T-helper 9 cell (primary cell): ENCODE measurements at regions not wholly inside any gene's neighbourhood (a gene's known extent, or its start where the extent isn't known, plus 50 kb on each side); places are given as distances from the start of the nearest gene placed in this dataset.

Experiments
- DNase-seq: peaks from one replicate; pipeline ENCODE4 v3.0.0-alpha.2; 2020

DNA sequence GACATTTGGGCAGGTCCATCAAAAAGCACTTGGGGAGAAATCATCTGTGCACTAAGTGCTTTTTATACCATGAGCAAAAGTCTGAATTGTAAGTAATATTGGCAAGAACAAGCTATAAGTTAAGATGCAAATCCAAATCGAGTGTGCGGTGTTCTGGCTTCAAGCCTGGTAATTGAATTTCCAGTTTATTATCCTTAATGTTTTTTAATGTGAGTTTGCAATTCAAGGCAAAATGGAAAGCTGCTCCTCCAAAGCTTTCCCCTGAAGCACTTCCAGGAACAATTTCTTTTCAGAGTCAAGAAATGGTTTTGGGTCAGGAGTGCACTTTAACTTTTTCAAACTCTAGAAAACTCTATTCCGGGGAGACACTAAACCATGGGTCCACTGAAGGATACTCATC is 445.7 kb downstream of the TOX3 start:
- DNase-seq, result no peak

DNA sequence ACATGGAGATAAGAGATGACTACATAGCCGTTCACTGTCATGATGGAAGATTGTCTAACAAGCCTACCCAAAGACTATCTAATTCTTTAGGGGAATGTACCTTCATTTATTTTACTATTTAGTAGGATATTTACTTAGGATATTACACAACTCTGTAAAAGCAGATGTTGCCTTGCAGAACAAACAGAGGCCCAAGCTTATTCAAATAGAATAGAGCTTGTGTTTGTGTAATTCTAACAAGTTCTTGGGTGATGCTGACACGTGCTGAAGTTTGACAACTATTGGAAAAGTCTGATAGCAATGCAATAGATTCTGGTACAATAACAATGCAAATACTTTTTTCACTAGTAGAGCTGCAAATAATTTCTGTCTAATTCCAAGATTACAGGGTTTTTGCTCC is 447.6 kb downstream of the TOX3 start:
- DNase-seq, result no peak

DNA sequence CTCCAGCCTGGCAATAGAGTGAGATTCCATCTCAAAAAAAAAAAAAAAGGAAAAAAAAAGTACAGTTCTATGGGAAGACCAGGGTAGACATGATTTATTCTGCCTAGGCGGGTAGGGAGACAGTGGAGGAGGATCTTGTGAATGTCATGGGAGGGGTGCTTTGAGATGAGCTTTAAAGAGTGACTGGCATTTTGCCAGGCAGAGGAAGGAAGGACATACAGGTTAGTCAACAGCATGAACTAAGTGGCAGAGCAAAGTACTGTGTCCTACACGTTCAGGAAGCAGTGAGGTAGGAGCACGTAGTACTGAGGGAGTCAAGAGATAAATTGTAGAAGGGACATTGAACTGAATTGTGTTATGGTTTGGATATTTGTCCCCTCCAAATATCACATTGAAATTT is 451.5 kb downstream of the TOX3 start:
- no peak for DNase-seq

DNA sequence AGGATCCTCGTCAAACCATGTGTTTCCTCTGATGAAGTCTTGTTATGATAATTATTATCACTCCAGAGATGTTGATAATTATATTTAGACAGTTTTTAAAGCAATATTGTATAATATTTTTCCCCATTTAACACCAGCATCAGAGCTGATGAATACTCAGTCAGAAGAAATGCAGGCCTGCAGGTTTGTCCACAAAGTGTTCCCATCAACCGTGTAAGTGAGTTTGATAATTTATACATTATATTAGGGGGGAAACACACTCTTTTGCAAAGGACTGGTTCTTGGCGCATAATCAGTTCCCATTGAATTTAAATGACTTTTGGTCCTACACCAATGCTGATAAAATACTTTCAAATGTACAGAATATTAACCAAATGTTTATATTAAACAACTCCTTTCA is 454.8 kb downstream of the TOX3 start:
- no peak for DNase-seq

DNA sequence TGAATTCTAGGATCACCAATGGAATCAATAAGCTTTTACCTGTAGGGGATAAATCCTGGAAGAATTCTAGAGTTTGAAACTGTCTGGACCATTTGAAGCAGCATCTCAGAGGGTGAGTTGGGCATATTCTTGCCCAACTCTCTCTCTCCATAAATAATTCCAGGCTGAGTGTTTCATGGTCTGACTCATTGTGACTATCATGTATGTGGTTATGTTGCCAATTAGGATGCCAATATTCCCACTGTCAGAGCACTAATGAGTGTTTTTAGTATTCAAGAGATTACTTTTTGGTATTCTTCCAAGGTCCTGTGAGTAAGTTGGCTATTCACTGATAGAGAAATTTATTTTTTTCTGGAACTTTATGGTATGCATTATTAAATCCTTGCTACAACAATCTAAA is 456.9 kb downstream of the TOX3 start:
- DNase-seq, result no peak

DNA sequence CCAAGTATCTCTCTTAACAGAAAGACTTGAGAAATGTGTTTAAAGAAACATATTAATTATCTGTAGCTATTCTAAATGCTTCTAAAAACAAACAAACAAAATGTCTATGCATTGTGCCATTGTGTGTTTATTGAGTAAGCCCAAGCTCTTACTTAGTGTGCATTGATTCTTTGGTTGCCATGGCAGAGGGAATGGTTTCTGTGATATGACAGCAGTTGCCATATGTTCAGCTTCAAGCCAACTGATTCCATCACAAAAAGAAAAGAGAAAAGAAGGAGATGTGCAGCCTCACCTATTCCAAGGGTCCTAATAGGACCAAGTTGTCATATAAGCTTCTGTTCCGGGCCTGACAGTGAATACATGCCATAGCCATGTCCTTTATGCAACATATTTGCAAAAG is 457.5 kb downstream of the TOX3 start:
- DNase-seq, result no peak

DNA sequence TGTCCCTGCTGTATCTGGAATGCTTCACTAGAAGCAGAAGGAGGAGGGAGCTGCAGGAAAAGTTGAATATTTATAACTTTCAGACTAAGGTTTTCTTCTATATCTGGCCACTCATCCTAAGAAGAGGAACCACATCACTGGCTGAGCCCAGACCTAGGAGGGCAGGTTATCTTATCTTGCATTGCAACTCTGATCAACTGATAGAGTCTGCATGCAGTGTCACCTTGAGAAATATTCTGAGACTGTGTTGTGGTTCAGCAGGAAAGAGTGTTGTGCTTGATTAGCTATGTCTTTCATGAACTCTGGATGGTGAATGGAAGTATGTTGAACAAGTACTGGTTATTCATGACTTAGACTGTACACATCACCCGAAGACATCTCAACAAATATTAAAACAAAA is 460.0 kb downstream of the TOX3 start:
- DNase-seq, result no peak

DNA sequence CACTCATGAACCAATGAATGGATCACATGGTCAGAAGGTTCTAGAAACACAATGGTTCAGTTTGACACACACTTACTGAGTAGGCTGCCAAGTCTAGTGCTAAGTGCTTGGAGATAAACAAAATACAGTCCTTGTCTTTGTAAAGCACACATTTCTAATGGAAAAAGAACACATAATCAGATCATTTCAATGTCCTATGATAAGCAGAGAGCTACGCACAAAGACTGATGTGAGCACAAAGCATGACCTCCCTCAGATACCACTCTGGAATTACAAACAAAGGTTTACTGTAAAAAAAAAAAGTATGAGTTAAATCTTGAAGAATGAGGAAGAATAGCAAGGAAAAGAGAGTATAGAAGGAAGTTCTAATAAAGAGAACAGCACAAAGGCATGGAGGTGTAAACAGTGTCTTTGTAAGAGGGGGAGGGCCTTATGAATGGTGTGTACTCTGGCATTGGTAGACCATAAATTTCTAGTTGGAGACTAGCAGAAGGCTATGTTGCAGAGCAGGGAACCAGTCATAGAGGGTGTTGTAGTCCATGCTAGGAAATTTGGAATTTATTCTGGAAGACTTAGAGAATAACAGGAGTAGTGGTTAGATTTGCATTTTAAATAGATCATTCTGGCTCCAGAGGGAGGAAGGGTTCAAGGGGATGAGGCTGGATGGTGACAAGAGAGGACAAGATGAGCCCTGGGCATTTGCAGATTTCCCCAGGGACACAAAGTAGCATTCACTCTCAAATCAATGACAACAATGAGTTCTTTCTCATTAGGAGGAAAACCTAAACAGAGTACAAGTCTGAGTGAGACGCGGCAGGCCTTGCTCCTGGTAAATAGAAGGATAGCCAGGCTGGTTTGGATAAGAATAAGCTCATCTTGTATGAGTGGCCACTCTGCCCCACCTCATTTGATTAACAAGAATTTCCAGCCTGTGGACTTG is 468.0 kb downstream of the TOX3 start:
- no peak for DNase-seq

DNA sequence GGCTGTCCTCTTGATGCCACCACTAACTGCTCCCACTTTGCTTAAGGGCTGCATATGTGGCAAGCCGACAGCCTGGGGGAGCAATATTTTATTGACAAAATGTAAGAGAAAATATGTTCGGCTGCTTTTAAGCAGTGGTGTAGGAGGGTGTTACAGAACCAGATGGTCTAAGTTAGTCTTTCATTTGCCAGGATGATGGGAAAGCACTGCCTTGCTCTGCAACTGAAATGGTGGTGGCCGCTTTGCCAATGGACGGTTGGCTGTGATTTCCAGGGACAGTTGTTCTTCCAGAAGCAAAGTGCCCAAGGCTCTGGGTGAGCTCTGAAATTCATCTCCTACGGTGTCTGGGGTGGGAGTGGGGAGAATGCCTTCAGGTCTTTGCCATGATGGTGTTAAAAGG is 469.3 kb downstream of the TOX3 start:
- DNase-seq, result no peak

DNA sequence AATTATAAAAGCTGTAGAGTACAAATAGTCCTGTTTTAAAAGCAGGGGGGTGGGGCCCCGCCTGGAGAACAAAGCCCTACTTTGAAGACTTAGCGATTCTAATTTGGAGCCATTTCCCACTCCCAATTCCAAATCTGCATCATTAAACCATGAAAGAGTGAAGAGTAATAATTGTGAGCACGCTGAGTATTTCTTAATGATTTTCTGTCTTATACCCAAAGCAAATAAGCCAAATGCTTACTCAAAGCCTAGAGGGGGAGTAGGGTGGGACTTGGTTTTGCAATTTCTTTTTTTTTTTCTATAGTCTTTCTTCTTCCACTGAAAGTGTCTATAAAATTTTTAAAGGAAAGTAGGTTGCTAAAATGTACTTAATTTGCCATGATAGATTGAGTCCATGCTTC is 470.1 kb downstream of the TOX3 start:
- no peak for DNase-seq

DNA sequence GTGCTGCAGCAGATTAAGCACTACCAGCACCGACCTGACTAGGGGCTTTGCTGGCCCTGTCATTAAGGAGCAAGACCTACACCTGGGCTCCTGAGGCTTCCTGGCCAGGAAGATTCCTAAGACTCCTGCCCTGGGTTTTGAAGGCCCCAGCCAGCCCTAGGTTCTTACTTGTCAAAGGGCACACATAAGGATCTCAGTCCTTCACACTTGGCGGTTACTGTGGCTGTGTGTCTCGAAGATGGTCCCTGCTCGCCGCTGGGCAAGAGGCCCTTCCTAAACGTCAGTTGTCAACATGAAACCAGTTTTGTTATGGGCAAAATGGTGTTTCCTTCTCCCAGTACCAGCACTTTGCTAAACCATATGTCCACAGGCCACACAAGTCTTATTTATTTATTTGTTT is 470.6 kb downstream of the TOX3 start:
- no peak for DNase-seq

DNA sequence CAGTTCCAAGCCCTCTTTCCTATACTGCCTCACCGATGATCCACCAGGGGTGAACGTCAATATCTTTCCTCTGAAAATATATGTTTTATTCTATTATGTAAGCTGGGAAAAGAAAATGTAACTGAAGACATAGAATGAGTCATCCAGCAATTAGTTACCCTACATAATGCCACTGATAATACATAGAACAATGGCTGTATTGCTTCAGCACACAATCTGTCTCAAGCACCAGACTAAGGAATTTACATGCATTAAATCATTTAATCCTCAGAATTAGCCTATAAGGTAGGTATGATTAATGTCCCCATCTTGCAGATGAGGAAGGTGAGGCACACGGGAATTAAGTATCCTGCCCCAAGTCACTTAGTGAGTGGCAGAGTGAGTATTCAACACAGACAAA is 472.8 kb downstream of the TOX3 start:
- DNase-seq, result no peak

DNA sequence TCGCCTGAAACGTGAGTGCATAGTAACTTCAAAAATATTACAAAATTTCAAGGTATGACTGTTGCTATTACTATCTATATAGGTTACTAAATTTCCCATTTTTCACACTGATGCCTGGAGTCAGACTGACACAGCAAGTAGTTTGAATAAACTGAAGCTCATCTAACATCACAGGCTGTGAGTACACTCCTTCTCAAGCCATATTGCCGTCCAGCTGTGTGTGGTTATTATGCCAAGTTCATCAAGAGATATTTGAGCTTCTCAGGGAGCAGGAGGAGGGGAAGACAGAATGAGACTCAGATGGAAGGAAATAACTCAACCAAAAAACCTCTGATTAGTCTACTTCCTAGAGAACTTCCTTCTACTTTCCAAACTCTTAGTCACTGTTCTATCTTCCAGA is 473.9 kb downstream of the TOX3 start:
- DNase-seq, result no peak

DNA sequence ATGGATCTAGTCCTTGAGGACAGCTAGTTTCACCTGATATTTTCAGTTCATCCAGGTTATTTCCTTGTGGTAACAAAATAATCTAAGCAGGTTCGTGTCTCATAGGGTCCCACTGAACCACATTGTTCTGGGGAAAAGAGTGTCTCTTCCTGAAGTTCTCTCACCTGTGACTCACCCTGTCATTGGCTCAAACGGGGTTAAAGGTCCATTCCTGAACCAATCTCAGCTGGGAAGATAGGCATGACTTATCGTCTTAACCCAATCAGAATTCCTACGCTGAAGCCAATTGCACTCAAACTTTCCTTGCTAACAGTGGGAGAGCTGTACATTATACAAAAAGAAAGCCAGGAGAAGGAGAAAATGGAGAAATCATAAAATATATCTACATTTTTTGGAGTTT is 475.8 kb downstream of the TOX3 start:
- DNase-seq, result no peak

DNA sequence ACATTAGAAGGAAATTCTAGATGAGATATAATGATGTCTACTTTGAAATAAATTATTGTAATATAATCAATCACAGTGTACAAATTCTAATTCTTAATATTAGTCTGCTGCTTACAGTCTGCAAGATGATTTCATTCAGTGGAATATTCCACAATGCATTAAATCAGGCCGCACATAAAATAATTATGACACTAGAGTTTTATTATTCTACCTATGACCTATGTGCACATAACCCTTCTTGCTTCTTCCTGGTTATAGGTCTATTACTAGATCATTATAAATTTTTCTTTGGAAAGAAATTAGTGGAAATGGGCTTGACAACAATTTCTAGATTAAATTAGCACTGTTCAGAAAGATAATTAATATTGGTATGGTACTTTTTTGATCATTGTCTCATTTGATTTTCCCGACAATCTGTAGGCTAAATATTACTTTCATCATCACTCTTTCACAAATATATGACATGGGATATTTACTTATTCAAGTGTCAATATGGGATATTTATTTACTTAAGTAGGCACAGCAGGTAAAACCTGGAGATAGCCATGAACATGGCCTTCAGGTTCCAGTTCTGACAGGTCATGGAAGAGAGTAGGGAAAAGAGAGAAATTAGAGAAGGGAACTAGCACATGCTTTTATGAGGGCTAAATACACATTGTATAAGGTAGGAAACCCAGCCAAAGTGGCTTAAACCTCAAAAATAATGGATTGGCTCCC is 476.4 kb downstream of the TOX3 start:
- DNase-seq, result no peak

DNA sequence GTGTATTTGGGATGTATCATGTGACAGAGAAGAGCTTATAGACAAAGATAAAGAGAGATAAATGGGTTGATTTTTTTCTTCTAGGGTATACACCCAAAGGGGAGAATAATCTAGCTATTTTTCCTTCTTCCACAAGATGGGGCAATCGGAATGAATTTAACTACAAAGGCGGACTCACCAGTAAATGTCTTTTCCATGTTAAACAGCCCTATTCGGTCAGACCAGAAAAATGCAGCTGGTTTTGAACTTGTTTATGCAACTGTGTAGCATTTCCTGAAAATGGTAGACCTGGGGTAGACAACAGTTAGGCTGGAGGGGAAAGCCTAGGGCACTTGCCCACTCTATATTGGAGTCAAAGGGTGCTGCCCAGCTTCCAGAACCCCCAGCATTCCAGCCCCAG is 477.1 kb downstream of the TOX3 start:
- no peak for DNase-seq

DNA sequence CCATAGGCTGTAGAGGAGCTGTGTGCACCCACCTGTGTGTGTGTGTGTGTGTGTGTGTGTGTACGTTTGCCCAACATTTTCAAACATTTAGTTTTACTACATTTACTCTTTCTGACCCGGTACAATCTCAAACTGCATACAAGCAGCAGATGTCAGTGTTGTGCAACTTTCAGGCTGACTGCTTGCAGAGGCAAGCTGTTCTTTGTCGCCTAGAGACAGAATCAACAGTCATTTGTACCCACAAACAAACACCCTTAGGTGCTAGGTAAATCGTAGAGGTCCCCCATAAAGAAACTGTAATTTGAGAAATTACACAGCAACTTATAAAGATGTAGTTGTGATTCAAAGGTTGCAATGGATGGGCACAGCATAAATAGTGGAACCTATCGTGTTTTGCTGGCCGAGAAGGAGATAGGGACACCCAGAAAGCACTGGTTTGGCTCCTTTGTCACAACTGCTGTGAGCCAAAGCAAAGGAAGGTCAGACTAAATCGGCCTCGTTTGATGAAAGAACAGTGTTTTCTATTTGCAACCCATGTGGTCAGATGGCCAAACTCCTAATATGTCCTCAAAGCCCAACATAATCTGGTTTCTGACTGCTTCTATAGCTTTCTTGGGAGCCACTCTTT is 478.4 kb downstream of the TOX3 start:
- DNase-seq, result no peak

DNA sequence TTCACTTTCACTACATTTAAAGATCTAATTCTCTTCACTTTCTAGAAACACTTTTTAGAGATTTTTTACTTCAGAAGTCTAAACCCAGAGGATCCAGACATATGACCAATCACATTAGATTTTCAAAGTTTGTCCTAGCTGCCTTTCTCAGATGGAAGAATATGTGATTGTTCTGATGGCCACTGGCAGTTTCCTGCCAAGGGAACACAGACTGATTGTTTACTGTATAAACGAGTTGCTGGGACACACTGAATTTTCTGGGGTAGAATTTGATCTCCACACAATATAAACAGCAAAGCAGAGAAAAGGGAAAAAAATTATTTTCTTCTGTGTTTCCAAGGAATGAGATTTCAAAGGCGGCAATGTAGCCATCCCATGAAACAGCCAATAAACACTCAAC is 480.0 kb downstream of the TOX3 start:
- no peak for DNase-seq

DNA sequence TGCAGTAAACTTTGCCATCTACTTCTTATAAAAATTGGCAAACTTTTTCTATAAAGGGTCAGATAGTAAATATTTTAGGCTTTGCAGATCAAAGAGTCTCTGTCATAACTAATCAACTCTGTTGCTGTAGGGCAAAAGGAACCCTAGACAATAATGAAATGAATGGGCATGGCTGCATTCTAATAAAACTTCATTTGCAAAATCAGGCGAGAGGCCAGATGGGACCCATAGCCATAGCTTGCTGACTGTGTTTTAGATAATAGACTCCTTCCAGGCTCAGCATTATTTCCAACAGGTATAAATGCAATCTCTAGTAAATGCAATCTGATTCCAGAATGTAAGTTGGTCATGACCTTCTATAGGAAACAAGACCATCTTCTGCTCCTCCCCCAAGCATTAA is 490.7 kb downstream of the TOX3 start:
- no peak for DNase-seq

DNA sequence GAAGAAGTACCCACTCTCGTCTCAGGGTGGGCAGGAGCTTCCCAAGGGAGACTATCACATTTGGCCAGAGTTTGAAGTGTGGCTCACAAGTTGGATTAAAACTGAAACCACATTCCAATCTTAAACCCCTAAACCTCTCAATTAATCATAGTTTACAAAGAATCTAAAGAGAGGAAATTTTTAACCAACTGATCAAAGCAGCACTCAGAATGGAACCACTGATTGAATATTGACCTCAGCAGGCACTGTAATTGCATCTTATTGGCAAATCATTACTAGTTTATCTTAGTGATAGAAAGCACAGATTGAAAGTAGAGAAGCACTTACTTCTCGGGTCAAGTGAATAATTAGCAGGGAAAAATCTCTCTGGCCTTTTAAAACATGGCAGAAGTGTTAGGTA is 491.6 kb downstream of the TOX3 start:
- DNase-seq, result no peak

DNA sequence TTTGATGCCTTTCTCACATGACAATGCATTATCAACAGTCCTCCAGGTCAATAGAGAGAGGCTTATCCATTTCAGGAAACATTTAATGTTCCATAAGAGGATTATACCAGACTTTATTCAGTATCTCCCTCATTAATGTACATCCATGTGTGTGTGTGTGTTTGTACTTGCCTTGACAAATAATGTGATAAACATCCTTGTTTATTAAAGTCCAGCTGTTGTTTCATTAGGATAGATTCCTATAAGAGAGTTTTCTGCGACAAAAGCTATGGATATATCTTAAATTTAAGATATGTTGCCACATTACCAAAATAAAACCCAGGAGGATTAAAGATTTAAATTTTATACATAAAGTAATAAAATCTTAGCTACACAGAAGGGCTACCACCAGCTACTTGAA is 492.6 kb downstream of the TOX3 start:
- DNase-seq, result no peak

DNA sequence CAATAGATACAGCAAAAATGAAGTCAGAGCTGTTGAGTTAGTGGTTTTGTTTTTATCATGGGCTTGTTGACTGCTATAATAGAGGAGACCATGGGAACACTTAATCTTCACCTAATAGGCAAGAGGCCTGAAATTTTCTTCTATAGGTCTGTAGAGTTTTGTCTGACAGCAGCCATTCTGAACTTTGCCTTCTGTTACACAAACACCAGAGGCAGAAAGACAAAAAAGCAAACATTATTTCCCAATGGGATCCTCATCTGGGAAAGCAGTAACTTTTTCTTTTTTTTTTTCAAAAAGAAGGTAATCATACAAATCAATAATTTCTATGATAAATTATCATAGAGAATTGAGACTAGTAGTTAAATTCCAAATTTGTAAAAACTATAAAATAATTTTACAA is 494.1 kb downstream of the TOX3 start:
- no peak for DNase-seq

DNA sequence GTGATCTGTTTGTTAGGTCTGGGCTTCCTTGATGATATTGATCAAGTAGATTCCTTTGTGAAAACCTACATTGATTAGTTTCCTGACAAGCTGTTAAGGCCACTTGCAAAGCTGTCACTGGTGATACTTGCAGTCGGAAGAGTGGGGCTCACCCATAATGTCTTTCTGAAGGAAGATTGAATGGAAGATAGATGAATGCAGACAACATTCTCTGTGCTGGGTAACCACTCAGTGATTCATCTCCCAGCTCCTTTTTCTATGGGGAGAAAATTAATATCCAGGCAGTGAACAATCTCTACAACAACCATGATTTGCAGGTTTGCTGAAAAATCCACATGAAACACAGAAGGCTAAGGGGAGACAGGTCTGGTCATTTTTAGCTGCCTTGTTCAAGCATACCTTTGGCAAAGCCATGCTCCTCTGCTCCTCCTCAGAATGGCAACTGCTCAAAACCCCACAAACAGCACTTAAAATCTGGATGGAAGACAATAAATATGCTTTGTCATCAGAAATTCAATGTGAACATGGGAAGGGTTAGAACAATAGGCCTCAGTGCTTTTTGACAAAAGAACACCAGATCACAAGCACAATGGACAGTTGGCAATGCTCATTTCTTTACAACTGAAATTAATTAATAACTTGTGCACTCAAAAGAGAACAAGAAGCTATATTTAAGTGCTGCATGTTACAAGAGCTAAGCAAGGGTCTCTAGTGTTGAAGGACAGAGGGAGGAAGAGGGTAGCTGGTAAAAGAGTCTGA is 495.4 kb downstream of the TOX3 start:
- no peak for DNase-seq
